ENCODE measurements at regions not wholly inside any gene's neighbourhood (a gene's known extent, or its start where the extent isn't known, plus 50 kb on each side); places are given as distances from the start of the nearest gene placed in this dataset.
"Not testable (repeated sequence)": the region's sequence is repeated elsewhere in the genome, so short reads cannot be mapped to it uniquely, and the experiment has no call there.

GRCh38 chr5:57085306-57086081, 88.4 kb upstream of the GPBP1 start:
- no peak overlapping the region for H3K4me3 ChIP-seq
- H3K27me3 ChIP-seq: no peaks in the 10 kb centered on the region
- TF ChIP-seq CTCF (IDR thresholded peaks at IDR 0.05) (no peak), POLR2A (IDR thresholded peaks at IDR 0.05) (no peak)
- no peaks in the 10 kb centered on the region for H3K9me3 ChIP-seq
- DNase-seq: no peak
- no peaks in the 10 kb centered on the region for H3K36me3 ChIP-seq
- H3K27ac ChIP-seq: no peak overlapping the region
- no peaks in the 10 kb centered on the region for H3K4me1 ChIP-seq

- H3K27me3 ChIP-seq, H3K4me1 ChIP-seq: not testable (repeated sequence)
Observed at GRCh38 chr5:57087947-57088346, 85.9 kb upstream of the GPBP1 start.

GRCh38 chr5:57094753-57095683, 78.8 kb upstream of the GPBP1 start:
- H3K4me3 ChIP-seq: no peak overlapping the region
- H3K27ac ChIP-seq: peak overlapping the region in 2 of 4 donors; percentile 36 to 65
- H3K27me3 ChIP-seq: no peaks in the 10 kb centered on the region
- H3K9me3 ChIP-seq: no peaks in the 10 kb centered on the region
- peak in 4 of 6 experiments; percentile 7 to 71 (median 62) for TF ChIP-seq CTCF (IDR thresholded peaks at IDR 0.05)
- TF ChIP-seq POLR2A (IDR thresholded peaks at IDR 0.05): no peak
- DNase-seq: peak in 2 of 3 donors; percentile 78 to 84
- no peaks in the 10 kb centered on the region for H3K36me3 ChIP-seq
- H3K4me1 ChIP-seq: no peaks in the 10 kb centered on the region

More at GRCh38 chr5:57087947-57088346, 85.9 kb upstream of the GPBP1 start:
- not testable (repeated sequence) for H3K36me3 ChIP-seq, H3K4me3 ChIP-seq, H3K9me3 ChIP-seq, H3K27ac ChIP-seq, DNase-seq

GRCh38 chr5:57097526-57097925, 76.3 kb upstream of the GPBP1 start:
- Histone ChIP-seq H3K27me3 (no peaks in the 10 kb centered on the region), H3K4me3 (no peak overlapping the region), H3K27ac (no peak overlapping the region), H3K9me3 (no peaks in the 10 kb centered on the region), H3K36me3 (no peaks in the 10 kb centered on the region), H3K4me1 (no peaks in the 10 kb centered on the region)
- no peak for TF ChIP-seq POLR2A (IDR thresholded peaks at IDR 0.05)
- TF ChIP-seq CTCF (IDR thresholded peaks at IDR 0.05): no peak
- no peak for DNase-seq

GRCh38 chr5:57102189-57102904, 71.5 kb upstream of the GPBP1 start:
- H3K4me1 ChIP-seq: no peaks in the 10 kb centered on the region
- no peaks in the 10 kb centered on the region for H3K9me3 ChIP-seq
- H3K4me3 ChIP-seq: no peak overlapping the region
- TF ChIP-seq POLR2A (IDR thresholded peaks at IDR 0.05) (no peak), CTCF (IDR thresholded peaks at IDR 0.05) (no peak)
- no peaks in the 10 kb centered on the region for H3K27me3 ChIP-seq
- H3K27ac ChIP-seq: no peak overlapping the region
- H3K36me3 ChIP-seq: no peaks in the 10 kb centered on the region
- no peak for DNase-seq

All from Peyer's patch (tissue), 4 donors.